ENCODE measurements at regions not wholly inside any gene's neighbourhood (a gene's known extent, or its start where the extent isn't known, plus 50 kb on each side); places are given as distances from the start of the nearest gene placed in this dataset.

DNA sequence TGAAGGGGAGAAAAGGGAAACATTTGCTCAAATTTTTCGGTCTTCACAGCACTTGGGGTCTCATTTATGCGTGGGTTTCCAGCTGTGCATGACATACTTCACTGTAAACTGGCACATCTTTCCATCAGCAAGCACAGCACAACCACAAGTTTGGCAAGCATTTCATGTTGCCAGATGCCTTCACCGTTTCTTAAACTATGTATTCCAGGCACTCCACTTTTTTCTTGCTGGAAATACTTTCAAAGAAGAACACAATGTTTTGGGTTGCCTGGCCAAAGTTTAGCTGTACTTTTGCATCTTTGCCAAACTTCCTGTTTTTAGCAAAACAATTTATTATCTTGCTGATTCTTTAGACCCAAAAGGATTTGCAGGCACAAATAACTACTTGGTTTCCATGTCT is 194.6 kb upstream of the MEIS1 start:
- Histone ChIP-seq H3K9me2 (no peaks in the 10 kb centered on the region), H3F3A (replicated peaks; ENCODE audit: insufficient read depth) (no peaks in the 10 kb centered on the region), H2AFZ (ENCODE audit: low read depth) (no peak overlapping the region), H3K27me3 (ENCODE audit: insufficient read depth) (no peaks in the 10 kb centered on the region), H4K20me1 (ENCODE audit: insufficient read depth) (no peaks in the 10 kb centered on the region), H3K9me3 (no peaks in the 10 kb centered on the region), H3K4me1 (ENCODE audit: control insufficient read depth in 1 of 2, insufficient read depth in 2 of 2, low read depth in 1 of 2, low read length in 1 of 2) (no peaks in the 10 kb centered on the region; a peak in 1 of 4 replicates), H3K79me2 (ENCODE audit: insufficient read depth) (no peaks in the 10 kb centered on the region), H3K4me3 (ENCODE audit: low read depth in 2 of 2, low read length in 1 of 2) (no peak overlapping the region), H3K36me3 (replicated peaks in 1 of 2; ENCODE audit: control insufficient read depth in 1 of 2, insufficient read depth in 2 of 2, low read length in 1 of 2) (no peaks in the 10 kb centered on the region), H3K9ac (no peak overlapping the region), H3K4me2 (no peak overlapping the region), H3K27ac (ENCODE audit: low read depth in 2 of 2, low read length in 1 of 2) (no peak overlapping the region)
- ChIA-PET POLR2A (no interaction called here), CTCF (interaction anchor here (0.6 kb wide), 1 partner anchor 833 kb away, joined by 3 read pairs; no protein-coding TSS in a partner anchor)
- 18% methylated on average over 3 of the region's 3 CpGs for WGBS (ENCODE audit: low lambda C conversion rate)
- TF ChIP-seq FOXJ3 (CRISPR knock-in tag; IDR thresholded peaks at IDR 0.05): no peak
- no peak for TF ChIP-seq RCOR1 (IDR thresholded peaks at IDR 0.05; ENCODE audit: low read length)
- TF ChIP-seq NFIC (IDR thresholded peaks at IDR 0.05; ENCODE audit: borderline replicate concordance): no peak
- TF ChIP-seq CHD2 (IDR thresholded peaks at IDR 0.05; ENCODE audit: low read length, partially characterized antibody): no peak
- TF ChIP-seq, protein P1, sequence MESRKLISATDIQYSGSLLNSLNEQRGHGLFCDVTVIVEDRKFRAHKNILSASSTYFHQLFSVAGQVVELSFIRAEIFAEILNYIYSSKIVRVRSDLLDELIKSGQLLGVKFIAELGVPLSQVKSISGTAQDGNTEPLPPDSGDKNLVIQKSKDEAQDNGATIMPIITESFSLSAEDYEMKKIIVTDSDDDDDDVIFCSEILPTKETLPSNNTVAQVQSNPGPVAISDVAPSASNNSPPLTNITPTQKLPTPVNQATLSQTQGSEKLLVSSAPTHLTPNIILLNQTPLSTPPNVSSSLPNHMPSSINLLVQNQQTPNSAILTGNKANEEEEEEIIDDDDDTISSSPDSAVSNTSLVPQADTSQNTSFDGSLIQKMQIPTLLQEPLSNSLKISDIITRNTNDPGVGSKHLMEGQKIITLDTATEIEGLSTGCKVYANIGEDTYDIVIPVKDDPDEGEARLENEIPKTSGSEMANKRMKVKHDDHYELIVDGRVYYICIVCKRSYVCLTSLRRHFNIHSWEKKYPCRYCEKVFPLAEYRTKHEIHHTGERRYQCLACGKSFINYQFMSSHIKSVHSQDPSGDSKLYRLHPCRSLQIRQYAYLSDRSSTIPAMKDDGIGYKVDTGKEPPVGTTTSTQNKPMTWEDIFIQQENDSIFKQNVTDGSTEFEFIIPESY (IDR thresholded peaks at IDR 0.05; ENCODE audit: borderline replicate concordance, low read depth): no peak
- no peak for TF ChIP-seq FOXM1 (IDR thresholded peaks at IDR 0.05; ENCODE audit: low read depth)
- TF ChIP-seq, protein P2, sequence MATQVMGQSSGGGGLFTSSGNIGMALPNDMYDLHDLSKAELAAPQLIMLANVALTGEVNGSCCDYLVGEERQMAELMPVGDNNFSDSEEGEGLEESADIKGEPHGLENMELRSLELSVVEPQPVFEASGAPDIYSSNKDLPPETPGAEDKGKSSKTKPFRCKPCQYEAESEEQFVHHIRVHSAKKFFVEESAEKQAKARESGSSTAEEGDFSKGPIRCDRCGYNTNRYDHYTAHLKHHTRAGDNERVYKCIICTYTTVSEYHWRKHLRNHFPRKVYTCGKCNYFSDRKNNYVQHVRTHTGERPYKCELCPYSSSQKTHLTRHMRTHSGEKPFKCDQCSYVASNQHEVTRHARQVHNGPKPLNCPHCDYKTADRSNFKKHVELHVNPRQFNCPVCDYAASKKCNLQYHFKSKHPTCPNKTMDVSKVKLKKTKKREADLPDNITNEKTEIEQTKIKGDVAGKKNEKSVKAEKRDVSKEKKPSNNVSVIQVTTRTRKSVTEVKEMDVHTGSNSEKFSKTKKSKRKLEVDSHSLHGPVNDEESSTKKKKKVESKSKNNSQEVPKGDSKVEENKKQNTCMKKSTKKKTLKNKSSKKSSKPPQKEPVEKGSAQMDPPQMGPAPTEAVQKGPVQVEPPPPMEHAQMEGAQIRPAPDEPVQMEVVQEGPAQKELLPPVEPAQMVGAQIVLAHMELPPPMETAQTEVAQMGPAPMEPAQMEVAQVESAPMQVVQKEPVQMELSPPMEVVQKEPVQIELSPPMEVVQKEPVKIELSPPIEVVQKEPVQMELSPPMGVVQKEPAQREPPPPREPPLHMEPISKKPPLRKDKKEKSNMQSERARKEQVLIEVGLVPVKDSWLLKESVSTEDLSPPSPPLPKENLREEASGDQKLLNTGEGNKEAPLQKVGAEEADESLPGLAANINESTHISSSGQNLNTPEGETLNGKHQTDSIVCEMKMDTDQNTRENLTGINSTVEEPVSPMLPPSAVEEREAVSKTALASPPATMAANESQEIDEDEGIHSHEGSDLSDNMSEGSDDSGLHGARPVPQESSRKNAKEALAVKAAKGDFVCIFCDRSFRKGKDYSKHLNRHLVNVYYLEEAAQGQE (IDR thresholded peaks at IDR 0.05; ENCODE audit: low read depth, low read length): no peak
- TF ChIP-seq POLR2AphosphoS5 (IDR thresholded peaks at IDR 0.05; ENCODE audit: low read depth, low read length): no peak
- no peak for TF ChIP-seq SIN3A (IDR thresholded peaks at IDR 0.05; ENCODE audit: borderline replicate concordance, low read depth, low read length)
- no peak for TF ChIP-seq TEAD4 (IDR thresholded peaks at IDR 0.05; ENCODE audit: borderline replicate concordance, insufficient read depth)
- TF ChIP-seq GABPA (IDR thresholded peaks at IDR 0.05; ENCODE audit: low read depth): no peak
- no peak for TF ChIP-seq NRF1 (IDR thresholded peaks at IDR 0.05; ENCODE audit: low read depth, low read length)
- no peak for TF ChIP-seq TCF12 (IDR thresholded peaks at IDR 0.05)
- no peak for TF ChIP-seq JUND (IDR thresholded peaks at IDR 0.05)
- TF ChIP-seq GATA2 (CRISPR knock-in tag; IDR thresholded peaks at IDR 0.05): no peak
- TF ChIP-seq, protein P3, sequence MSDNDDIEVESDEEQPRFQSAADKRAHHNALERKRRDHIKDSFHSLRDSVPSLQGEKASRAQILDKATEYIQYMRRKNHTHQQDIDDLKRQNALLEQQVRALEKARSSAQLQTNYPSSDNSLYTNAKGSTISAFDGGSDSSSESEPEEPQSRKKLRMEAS (IDR thresholded peaks at IDR 0.05; ENCODE audit: low read depth): no peak
- no peak for TF ChIP-seq RAD21 (IDR thresholded peaks at IDR 0.05; ENCODE audit: low read length)
- DNase-seq: no peak
